ENCODE measurements at regions not wholly inside any gene's neighbourhood (a gene's known extent, or its start where the extent isn't known, plus 50 kb on each side); places are given as distances from the start of the nearest gene placed in this dataset.

DNA sequence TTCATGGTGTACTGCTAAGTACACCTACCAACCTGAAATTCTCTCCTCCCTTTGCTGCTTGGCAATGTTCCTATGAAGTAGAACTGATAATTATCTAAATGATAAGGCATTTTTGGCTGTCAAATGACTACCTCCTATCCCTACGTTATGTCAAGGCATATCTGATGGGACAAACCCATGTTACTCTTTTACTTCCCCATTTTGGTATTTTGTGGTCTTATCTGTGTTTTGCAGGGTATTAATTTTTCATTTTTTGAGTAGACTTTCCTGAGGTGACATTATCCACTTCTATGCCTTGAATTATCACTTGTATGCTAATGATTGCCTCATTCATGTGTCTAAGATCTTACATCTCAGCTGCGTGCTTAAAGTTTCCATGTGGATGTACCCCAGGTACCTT is 499.6 kb upstream of the B3GALT2 start:
- DNase-seq (ENCODE audit: low read depth in 2 of 2) = no peak

- DNase-seq (ENCODE audit: low read depth in 2 of 2) = no peak
Measured at GRCh38 chr1:193681422-193681821, 495.0 kb upstream of the B3GALT2 start.

DNA sequence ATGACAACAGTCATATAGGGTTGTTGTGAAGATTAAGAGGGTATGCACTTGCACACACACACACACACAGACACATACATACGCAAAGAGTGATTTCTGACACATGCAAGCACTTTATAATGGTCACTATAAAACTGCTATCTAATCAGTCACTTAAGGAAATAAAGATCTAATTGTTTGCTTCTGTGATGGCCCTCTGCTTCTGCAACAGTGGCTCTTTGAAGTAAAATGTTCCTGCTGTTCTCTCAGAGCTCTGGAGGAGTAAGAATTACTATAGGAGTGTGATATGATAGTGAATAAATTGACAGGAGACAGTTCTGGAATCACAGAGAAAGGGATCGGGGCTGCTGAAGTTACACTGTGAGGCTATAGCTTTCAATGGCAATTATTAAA is 494.5 kb upstream of the B3GALT2 start:
- DNase-seq (ENCODE audit: low read depth in 2 of 2) = no peak

DNA sequence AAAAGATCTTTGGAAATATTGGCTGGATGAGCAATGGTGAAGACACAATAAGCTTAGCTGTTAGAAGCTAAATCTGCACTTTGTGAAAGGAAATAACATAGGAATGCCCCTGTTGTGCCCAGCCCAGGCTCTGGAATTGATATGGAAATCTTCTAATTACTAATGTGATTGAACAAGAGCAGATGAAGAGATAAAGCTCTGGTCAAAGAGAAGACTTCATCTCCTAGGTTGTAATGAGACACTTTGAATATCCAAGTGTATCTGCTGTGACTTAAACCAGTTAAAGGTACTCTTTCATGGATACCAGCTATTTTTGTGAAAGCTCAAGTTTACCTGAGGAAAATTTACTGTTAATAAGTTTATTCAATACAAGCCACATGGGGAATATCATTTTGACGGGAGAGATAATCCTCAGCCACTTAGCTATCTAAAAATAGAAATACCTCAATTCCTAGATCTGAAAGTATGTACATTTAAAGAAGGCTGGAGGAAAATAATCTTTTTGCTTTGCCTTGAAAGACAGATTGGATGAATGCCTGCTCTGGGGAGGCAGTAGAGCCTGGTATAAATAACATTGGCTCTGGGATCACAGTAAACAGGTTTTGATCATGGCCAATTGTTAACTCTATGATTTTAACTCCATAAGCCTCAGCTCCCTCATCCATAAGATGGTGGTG is 494.0 kb upstream of the B3GALT2 start:
- no peak for DNase-seq (ENCODE audit: low read depth in 2 of 2)

GRCh38 chr1:193677874-193678273 is 491.5 kb upstream of the B3GALT2 start:
- no peak for DNase-seq (ENCODE audit: low read depth in 2 of 2)

DNA sequence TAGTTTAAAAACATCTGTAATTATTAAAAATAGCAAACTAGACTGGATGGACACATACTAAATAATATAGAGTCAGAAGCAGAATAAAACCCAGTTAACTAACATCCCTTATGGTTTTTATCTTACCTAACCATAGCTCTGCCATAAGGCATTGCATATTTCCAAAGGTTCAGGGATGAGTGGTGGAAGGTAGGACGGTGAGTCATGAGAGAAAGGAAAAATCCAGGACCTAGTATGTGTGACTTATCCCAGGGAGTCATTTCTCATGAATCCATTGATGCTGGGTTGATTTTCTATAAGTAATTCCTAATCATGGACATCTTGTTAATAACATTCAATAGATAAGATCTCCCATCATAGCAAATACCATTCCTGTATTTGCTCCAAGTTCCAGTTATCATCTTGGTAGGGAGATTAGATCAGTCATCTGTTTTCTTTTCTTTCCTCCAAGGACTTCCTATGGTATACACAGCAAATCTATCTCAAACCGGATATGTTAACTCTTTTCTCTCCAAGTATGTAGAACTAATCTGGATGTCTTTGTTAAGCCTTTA is 490.7 kb upstream of the B3GALT2 start:
- DNase-seq (ENCODE audit: low read depth in 2 of 2) = no peak

DNA sequence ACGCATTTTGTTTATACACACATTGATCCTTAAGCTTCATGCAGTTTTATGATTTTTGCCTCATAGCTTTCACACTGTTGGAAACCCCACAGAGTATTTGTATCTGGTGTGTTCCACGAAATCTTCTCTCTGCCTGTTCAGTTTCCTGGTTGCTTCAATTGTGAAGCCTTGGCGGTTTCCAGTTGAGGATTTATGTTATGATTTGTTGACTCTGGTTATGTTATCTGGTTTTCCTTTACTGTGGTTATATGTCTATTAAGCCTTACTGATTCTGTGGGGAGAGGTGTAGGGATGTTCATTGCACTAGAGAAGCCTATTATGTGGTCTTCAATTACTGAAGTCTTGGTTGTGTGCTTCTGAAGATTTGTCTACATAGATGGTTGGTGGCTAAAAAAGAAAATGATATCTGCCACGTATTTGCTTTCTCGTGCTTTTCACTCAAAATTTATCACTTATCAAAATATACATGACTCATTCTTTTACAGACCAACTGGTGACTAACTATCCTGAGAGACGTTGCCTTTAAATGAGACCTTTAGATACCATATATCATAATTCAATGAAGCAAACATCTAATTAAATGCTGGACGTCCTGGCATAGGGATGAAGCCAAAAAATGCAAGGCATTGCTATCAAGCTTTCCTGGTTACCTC is 488.0 kb upstream of the B3GALT2 start:
- peak in 1 of 2 donors; percentile 4 for DNase-seq (ENCODE audit: low read depth in 2 of 2)

- DNase-seq (ENCODE audit: low read depth in 2 of 2) = no peak
Measured at GRCh38 chr1:193666485-193667083, 480.2 kb upstream of the B3GALT2 start.

- no peak for DNase-seq (ENCODE audit: low read depth in 2 of 2)
Measured at GRCh38 chr1:193663965-193664364, 477.6 kb upstream of the B3GALT2 start.

DNA sequence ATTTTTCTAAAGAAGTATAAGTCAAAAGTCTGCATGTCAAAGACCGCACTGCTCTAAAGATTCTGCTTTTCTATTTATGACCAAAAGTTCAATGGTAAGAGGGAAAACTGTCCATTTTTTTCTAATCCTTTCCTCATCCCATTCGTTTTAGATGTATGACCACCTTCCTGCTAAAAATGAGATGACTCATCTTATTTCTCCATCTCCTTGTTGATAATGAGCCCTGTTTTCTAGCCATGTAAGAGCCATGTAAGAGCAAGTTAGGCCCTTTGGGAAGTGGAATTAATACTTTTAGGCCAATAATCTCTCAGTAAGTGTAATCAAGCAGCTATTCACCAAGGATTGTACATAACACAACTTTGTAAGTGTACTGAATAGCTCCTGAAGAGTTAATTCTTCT is 475.6 kb upstream of the B3GALT2 start:
- DNase-seq (ENCODE audit: low read depth in 2 of 2) = no peak

DNA sequence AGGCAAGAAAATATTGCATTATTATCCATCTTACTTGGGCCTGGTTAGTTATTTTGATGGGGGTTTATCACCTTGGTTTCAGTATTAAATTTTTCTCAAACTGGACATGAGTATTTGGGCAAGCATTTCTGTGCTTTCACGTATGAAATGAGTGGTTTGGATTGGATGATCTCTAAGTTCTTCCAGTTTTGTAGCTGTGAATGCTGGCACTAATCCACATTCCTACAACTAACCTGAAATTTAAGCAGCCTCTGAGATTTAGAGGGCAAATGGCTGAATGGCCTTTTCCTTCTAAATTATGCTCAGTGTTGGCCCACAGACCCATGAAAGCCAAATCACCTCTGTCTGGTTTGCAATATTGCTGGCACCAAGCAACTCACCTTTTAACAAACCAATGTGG is 475.0 kb upstream of the B3GALT2 start:
- no peak for DNase-seq (ENCODE audit: low read depth in 2 of 2)

DNA sequence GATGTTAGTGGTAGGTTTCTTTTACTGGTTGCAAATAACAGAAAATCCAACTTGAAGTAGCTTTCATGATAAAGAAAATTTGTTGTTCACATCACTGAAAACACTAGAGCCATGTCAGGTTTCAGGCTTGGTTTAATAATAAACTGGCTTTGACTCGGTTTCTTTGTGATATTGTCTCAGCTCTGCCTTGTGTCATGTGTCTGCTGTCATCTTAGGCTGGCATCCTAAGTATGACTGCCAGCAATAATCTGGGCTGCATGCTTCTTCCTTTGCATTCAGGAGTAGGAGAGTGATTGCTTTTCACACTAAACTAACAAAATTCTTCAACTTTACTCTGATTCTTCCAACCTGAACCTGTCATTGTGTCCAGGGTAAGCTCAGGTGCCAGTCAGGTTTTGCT is 474.0 kb upstream of the B3GALT2 start:
- DNase-seq (ENCODE audit: low read depth in 2 of 2) = no peak

DNA sequence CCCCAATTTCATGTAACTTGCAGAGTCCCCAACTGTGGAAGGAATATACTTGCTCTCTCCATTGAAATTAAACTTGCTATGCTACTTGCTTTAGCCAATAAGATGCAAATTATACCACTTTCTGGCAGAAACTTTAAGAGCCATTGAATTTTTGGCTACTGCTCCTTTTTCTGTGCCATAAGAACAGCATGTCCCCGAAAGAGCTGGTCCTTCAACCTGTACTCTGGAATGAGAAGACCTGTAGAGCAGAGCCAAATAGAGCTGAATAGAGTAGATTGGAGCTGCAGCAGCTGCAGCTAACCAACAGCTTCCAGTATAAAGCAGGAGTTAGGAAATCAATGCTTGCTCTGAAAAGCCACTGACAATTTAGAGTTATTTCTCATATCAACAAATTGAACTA is 472.3 kb upstream of the B3GALT2 start:
- DNase-seq (ENCODE audit: low read depth in 2 of 2) = no peak

- DNase-seq (ENCODE audit: low read depth in 2 of 2) = no peak
Measured at GRCh38 chr1:193658081-193658480, 471.7 kb upstream of the B3GALT2 start.

GRCh38 chr1:193657552-193657951 is 471.1 kb upstream of the B3GALT2 start:
- no peak for DNase-seq (ENCODE audit: low read depth in 2 of 2)

DNA sequence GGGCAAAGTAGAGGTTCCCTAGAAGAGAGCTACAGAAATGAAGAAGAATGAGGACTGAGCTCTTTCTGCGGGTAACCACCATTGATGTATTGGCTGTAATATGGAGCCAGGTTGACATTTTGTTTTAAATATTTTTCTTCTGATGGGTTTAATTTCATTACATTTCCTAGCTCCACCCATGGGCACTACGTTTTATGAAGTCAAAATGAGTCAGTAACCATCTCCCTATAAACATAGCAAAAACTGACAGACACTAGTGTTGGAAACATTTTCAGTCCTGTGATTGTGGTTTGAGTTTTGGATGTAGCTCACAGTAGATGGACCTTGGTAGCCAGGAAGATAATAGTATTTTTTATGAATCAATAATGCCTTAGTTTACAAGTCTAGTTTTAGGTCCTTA is 470.4 kb upstream of the B3GALT2 start:
- DNase-seq (ENCODE audit: low read depth in 2 of 2) = no peak

DNA sequence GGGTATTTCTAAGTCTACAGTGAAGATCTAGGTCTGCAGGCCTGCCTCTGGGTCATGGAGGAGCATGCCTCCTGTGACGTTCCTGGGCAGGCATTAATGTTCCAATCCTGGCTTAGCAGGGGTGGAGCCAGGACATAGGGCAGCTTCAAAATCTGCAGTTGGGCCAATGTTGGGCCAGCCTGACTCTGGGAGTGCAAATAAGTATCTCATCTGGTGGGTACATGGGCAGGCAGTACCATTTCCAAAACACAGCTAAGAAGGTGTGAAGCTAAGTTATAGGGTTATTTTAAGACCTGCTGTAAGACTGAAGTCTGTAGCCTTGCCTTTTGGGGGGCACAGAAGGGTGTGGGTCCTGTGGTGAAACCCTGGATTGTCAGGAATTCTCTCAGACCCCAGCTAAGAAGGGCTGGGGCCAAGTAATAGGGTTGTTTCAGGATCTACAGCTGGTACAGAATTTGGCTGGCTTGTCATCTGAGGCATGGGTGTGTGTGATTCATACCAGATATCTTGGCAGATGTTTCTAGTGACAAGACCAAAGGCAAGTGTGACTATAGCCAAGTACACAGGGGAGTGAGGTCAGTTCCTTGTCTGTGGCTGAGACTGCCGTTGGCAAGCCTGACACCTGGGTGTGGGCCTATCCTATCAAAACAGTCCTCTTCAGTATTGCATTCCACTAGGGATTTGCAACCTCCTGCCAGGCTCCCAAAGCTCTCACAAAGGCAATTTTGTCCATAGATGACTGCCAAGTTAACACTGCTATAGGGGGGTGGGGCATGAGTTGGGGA is 468.7 kb upstream of the B3GALT2 start:
- DNase-seq (ENCODE audit: low read depth in 2 of 2) = no peak

DNA sequence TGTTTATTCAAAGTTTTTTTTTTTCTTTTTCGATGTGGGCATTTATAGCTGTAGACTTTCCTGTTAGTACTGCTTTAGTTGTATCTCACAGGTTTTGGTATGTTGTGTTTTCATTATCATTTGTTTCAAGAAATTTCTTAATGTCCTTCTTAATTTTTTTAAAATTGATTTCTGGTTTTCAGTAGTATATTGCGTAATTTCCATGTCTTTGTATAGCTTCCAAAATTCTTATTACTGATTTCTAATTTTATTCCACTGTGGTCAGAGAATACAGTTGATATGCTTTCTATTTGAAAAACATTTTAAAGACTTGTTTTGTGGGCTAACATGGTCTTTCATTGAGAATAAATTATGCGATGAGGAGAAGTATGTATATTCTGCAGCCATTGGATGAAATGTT is 463.2 kb upstream of the B3GALT2 start:
- DNase-seq (ENCODE audit: low read depth in 2 of 2) = no peak

GRCh38 chr1:193634876-193635275 is 448.5 kb upstream of the B3GALT2 start:
- DNase-seq (ENCODE audit: low read depth in 2 of 2) = no peak

DNA sequence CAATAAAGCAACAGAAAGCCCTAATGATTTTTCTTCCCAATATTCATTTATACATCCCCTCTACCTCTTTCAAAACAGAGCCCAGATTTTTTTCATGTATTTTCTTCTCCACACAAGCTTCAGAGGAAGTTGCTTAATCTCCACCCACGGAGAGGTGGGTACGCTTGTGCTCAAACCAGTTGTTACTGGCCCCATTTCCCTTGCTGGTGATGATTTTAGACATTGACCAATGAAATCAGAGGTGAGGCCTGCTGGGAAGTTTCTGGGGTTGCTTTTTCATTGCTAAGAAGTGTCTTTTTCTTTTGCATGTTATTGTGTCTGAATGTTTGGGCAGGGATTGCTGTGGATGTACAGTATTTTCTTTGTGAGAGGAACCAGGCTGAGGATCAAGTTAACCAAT is 448.1 kb upstream of the B3GALT2 start:
- no peak for DNase-seq (ENCODE audit: low read depth in 2 of 2)

- no peak for DNase-seq (ENCODE audit: low read depth in 2 of 2)
Measured at GRCh38 chr1:193633991-193634390, 447.6 kb upstream of the B3GALT2 start.

GRCh38 chr1:193633093-193633492 is 446.7 kb upstream of the B3GALT2 start:
- no peak for DNase-seq (ENCODE audit: low read depth in 2 of 2)
